ENCODE measurements at regions not wholly inside any gene's neighbourhood (a gene's known extent, or its start where the extent isn't known, plus 50 kb on each side); places are given as distances from the start of the nearest gene placed in this dataset.

- TF ChIP-seq CTCF (IDR thresholded peaks at IDR 0.05; ENCODE audit: low read depth, low read length) (no peak), EZH2phosphoT487 (IDR thresholded peaks at IDR 0.05; ENCODE audit: low read depth) (no peak)
Observed at GRCh38 chr13:84705982-84706710, 823.9 kb upstream of the SLITRK1 start.
